ENCODE measurements at regions not wholly inside any gene's neighbourhood (a gene's known extent, or its start where the extent isn't known, plus 50 kb on each side); places are given as distances from the start of the nearest gene placed in this dataset.

GRCh38 chr18:40855661-40856060 lies 1099.4 kb upstream of the PIK3C3 start (continued):
- TF ChIP-seq POLR2AphosphoS2 (IDR thresholded peaks at IDR 0.05; ENCODE audit: low read depth, low read length) (no peak), SUPT20H (IDR thresholded peaks at IDR 0.05; ENCODE audit: borderline replicate concordance, control insufficient read depth, low read depth, low read length) (no peak), CTCF (IDR thresholded peaks at IDR 0.05 in 2 of 3, conservative IDR thresholded peaks at IDR 0.05 in 1 of 3; ENCODE audit: control insufficient read depth in 2 of 3, extremely low read depth in 1 of 3, insufficient read depth in 1 of 3, low read depth in 3 of 3, low read length in 3 of 3) (no peak)

- Histone ChIP-seq H3K4me1 (ENCODE audit: control insufficient read depth, insufficient read depth, low read length) (no peaks in the 10 kb centered on the region), H3K27me3 (replicated peaks in 1 of 2; ENCODE audit: control insufficient read depth in 2 of 2, insufficient read depth in 2 of 2, low read length in 1 of 2) (no peaks in the 10 kb centered on the region), H3K9ac (ENCODE audit: control insufficient read depth, insufficient read depth, low read length) (no peak overlapping the region), H3K4me3 (no peak overlapping the region), H3K79me2 (ENCODE audit: control insufficient read depth, insufficient read depth, low read length) (no peaks in the 10 kb centered on the region), H3K9me3 (replicated peaks; ENCODE audit: control insufficient read depth, insufficient read depth, low read length) (no peaks in the 10 kb centered on the region), H3K36me3 (ENCODE audit: control insufficient read depth in 2 of 2, insufficient read depth in 2 of 2, low read length in 1 of 2) (no peaks in the 10 kb centered on the region), H3K27ac (ENCODE audit: control insufficient read depth, insufficient read depth) (no peak overlapping the region), H2AFZ (ENCODE audit: control insufficient read depth, low read depth, low read length) (no peak overlapping the region), H3K4me2 (ENCODE audit: control insufficient read depth, insufficient read depth) (no peak overlapping the region), H4K20me1 (ENCODE audit: control insufficient read depth, insufficient read depth) (no peaks in the 10 kb centered on the region)
- intact Hi-C loops (cut with micrococcal nuclease; ENCODE audit: unreplicated experiment), result no loop called here
- SMC1A ChIA-PET (ENCODE audit: uncharacterized antibody, unreplicated experiment), result no interaction called here
- FAIRE-seq, result no peak
- RAD21 ChIA-PET (ENCODE audit: unreplicated experiment), result no interaction called here
- CTCF ChIA-PET, result no interaction called here
- DNase-seq (ENCODE audit: low read depth, low spot score), result no peak
- POLR2A ChIA-PET, result no interaction called here
- WGBS (ENCODE audit: insufficient coverage, insufficient replicate concordance, low lambda C conversion rate, missing lambda C conversion rate), result 50% methylated on average over 2 of the region's 2 CpGs
- peak; percentile 41; the same call in 2 of the 3 replicates for ATAC-seq
- in situ Hi-C loops (cut with MboI), result no loop called here
- BruUV-seq (replicated peaks), result no TSS peak
- TF ChIP-seq IKZF1 (conservative IDR thresholded peaks at IDR 0.05) (no peak), ZNF687 (IDR thresholded peaks at IDR 0.05) (no peak), PRDM15 (CRISPR knock-in tag; IDR thresholded peaks at IDR 0.05) (no peak), TCF3 (IDR thresholded peaks at IDR 0.05; ENCODE audit: borderline replicate concordance, insufficient read depth, low read depth, low read length) (no peak), POLR2AphosphoS2 (IDR thresholded peaks at IDR 0.05; ENCODE audit: low read depth, low read length) (no peak), USF1 (IDR thresholded peaks at IDR 0.05; ENCODE audit: borderline replicate concordance, extremely low read length, insufficient read depth, low read depth, low read length) (no peak), BACH1 (IDR thresholded peaks at IDR 0.05; ENCODE audit: borderline replicate concordance) (no peak), CREB1 (IDR thresholded peaks at IDR 0.05; ENCODE audit: low read depth) (no peak), NFYA (IDR thresholded peaks at IDR 0.05; ENCODE audit: borderline replicate concordance, low read depth, low read length) (no peak)
Measured at GRCh38 chr18:40852406-40852805, 1102.6 kb upstream of the PIK3C3 start.

All from GM12878 (cell line).